K562 (cell line): ENCODE measurements at regions not wholly inside any gene's neighbourhood (a gene's known extent, or its start where the extent isn't known, plus 50 kb on each side); places are given as distances from the start of the nearest gene placed in this dataset.

Experiments used
- BHLHE40 ChIP-seq: IDR thresholded peaks from 2 replicates; pipeline ENCODE4 v1.6.1; 2011; ENCODE audit warnings: low read length, improper control_type of control experiment
- CCNT2 ChIP-seq: IDR thresholded peaks from 2 replicates; pipeline ENCODE4 v1.6.1; 2011; ENCODE audit warnings: borderline replicate concordance, low read depth, mild to moderate bottlenecking, moderate library complexity, mixed read lengths, low read length; ENCODE audit not compliant: insufficient read length; ENCODE audit errors: extremely low read depth
- CTCF ChIP-seq, 3 experiments: IDR thresholded peaks in 2 of 3; conservative IDR thresholded peaks in 1 of 3; 2 replicates each; pipeline ENCODE4 v1.5.1; 2011 to 2012; ENCODE audit warnings: low read length in 3 of 3, mild to moderate bottlenecking in 3 of 3, control low read depth in 2 of 3, improper control_type of control experiment in 1 of 3, inconsistent platforms in 1 of 3, low read depth in 1 of 3, mixed read lengths in 1 of 3, moderate library complexity in 1 of 3; ENCODE audit not compliant: insufficient read depth in 2 of 3
- E4F1 ChIP-seq: fragments of 250-450 bp; sonication (Bioruptor Pico); IDR thresholded peaks from 2 replicates; pipeline ENCODE4 v1.5.0; 2021; ENCODE audit warnings: mild to moderate bottlenecking, borderline replicate concordance
- EGR1 ChIP-seq: fragments of 450-650 bp; conservative IDR thresholded peaks from 2 replicates; pipeline ENCODE4 v1.6.1; 2017; ENCODE audit warnings: mild to moderate bottlenecking
- HMGXB4 ChIP-seq: sonication (generic); formaldehyde crosslinking; IDR thresholded peaks from 2 replicates; pipeline ENCODE4 v1.8.1; 2023; ENCODE audit warnings: mild to moderate bottlenecking, missing genetic modification reagents
- KDM4B ChIP-seq, 2 experiments: fragments of 450-650 bp in 1 of 2; sonication (generic) in 1 of 2; IDR thresholded peaks; 2 replicates each; pipeline ENCODE4 v1.6.1; 2016 to 2017; ENCODE audit warnings: borderline replicate concordance in 2 of 2, antibody characterized with exemption in 1 of 2, low read depth in 1 of 2, mild to moderate bottlenecking in 1 of 2
- MCM5 ChIP-seq: fragments of 450-650 bp; IDR thresholded peaks from 2 replicates; pipeline ENCODE4 v1.6.1; 2016; ENCODE audit warnings: low read depth
- NELFE ChIP-seq: IDR thresholded peaks from 2 replicates; pipeline ENCODE4 v1.6.1; 2011; ENCODE audit warnings: mild to moderate bottlenecking; ENCODE audit not compliant: insufficient read depth, insufficient read length
- POLR2A ChIP-seq: fragments of 450-650 bp; conservative IDR thresholded peaks from 2 replicates; pipeline ENCODE4 v1.6.1; 2016
- RREB1 ChIP-seq: fragments of 250-450 bp; sonication (Bioruptor Pico); IDR thresholded peaks from 2 replicates; pipeline ENCODE4 v1.4.0; 2020
- SRF ChIP-seq, 2 experiments: fragments of 250-450, 450-650 bp in 1 of 2; sonication (Bioruptor Pico) in 1 of 2; sonication (generic) in 1 of 2; formaldehyde crosslinking; IDR thresholded peaks; 2 replicates each; pipeline versions ENCODE4 v1.5.0 to v1.5.1; 2020 to 2022; ENCODE audit warnings: mild to moderate bottlenecking in 1 of 2, missing genetic modification reagents in 1 of 2
- SRSF3 ChIP-seq: fragments of 200-400 bp; formaldehyde crosslinking; IDR thresholded peaks from 2 replicates; pipeline ENCODE4 v1.6.1; 2016; ENCODE audit warnings: mild to moderate bottlenecking, low read length, moderate library complexity; ENCODE audit not compliant: insufficient read depth

GRCh38 chr10:3421537-3422257, 249.1 kb upstream of the PITRM1 start:
- TF ChIP-seq KDM4B (IDR thresholded peaks at IDR 0.05; ENCODE audit: borderline replicate concordance in 2 of 2, low read depth in 1 of 2) (no peak), CTCF (IDR thresholded peaks at IDR 0.05 in 2 of 3, conservative IDR thresholded peaks at IDR 0.05 in 1 of 3; ENCODE audit: insufficient read depth in 2 of 3, low read depth in 1 of 3, low read length in 3 of 3) (no peak), BHLHE40 (no peak), MCM5 (no peak), SRSF3 (no peak), RREB1 (CRISPR knock-in tag) (no peak), EGR1 (no peak), NELFE (no peak), HMGXB4 (no peak), E4F1 (CRISPR knock-in tag) (no peak), SRF (CRISPR knock-in tag; IDR thresholded peaks at IDR 0.05) (no peak), POLR2A (no peak), CCNT2 (no peak)
